DND-41 (cell line): ENCODE measurements at regions not wholly inside any gene's neighbourhood (a gene's known extent, or its start where the extent isn't known, plus 50 kb on each side); places are given as distances from the start of the nearest gene placed in this dataset.

Experiments
- ATAC-seq: fragments of 200-7000 bp; cut with Tn5 transposase; 3 replicates; pipeline ENCODE4 v1.9.1; 2021; ENCODE audit warnings: low read depth; ENCODE audit not compliant: insufficient read depth
- DNase-seq: peaks from one replicate; pipeline ENCODE4 v3.0.0-alpha.2; 2020
- H2AFZ ChIP-seq: 2 replicates; pipeline ENCODE4 v1.6.0; 2012; ENCODE audit warnings: low read depth, low read length
- H3K27ac ChIP-seq: 2 replicates; pipeline ENCODE4 v1.5.1; 2012; ENCODE audit warnings: low read length, inconsistent platforms
- H3K27me3 ChIP-seq: fragments of 200-600 bp; sonication (generic); 2 replicates; pipeline ENCODE4 v1.6.0; 2012; ENCODE audit warnings: low read length, mild to moderate bottlenecking, inconsistent platforms; ENCODE audit not compliant: insufficient read depth, poor library complexity
- H3K36me3 ChIP-seq: 2 replicates; pipeline ENCODE4 v1.5.1; 2012; ENCODE audit warnings: low read length, inconsistent platforms; ENCODE audit not compliant: insufficient read depth
- H3K4me1 ChIP-seq: 2 replicates; pipeline ENCODE4 v1.5.1; 2012; ENCODE audit warnings: mild to moderate bottlenecking, low read length; ENCODE audit not compliant: insufficient read depth
- H3K4me2 ChIP-seq: 2 replicates; pipeline ENCODE4 v1.6.0; 2012; ENCODE audit warnings: mild to moderate bottlenecking, moderate library complexity, low read length, inconsistent platforms; ENCODE audit not compliant: insufficient read depth
- H3K4me3 ChIP-seq, 2 experiments: fragments of 200-600 bp in 1 of 2; shearing (Covaris generic) in 1 of 2; 2 replicates each; pipeline ENCODE4 v1.5.1; 2012 to 2016; ENCODE audit warnings: inconsistent platforms in 2 of 2, low read length in 2 of 2, mild to moderate bottlenecking in 2 of 2, low read depth in 1 of 2, moderate library complexity in 1 of 2
- H3K79me2 ChIP-seq: 2 replicates; pipeline ENCODE4 v1.6.0; 2012; ENCODE audit warnings: low read length, inconsistent platforms; ENCODE audit not compliant: insufficient read depth
- H3K9ac ChIP-seq: 2 replicates; pipeline ENCODE4 v1.6.0; 2012; ENCODE audit warnings: low read depth, mild to moderate bottlenecking, inconsistent platforms, low read length, moderate library complexity
- H3K9me3 ChIP-seq: 2 replicates; pipeline ENCODE4 v1.5.1; 2012; ENCODE audit warnings: low read length, moderate library complexity, mild to moderate bottlenecking, inconsistent platforms; ENCODE audit not compliant: insufficient read depth, severe bottlenecking
- H4K20me1 ChIP-seq: 2 replicates; pipeline ENCODE4 v1.6.0; 2012; ENCODE audit warnings: low read length; ENCODE audit not compliant: insufficient read depth
- CTCF ChIP-seq: IDR thresholded peaks from 2 replicates; pipeline ENCODE4 v1.5.1; 2012; ENCODE audit warnings: borderline replicate concordance, low read length, moderate library complexity, mild to moderate bottlenecking; ENCODE audit not compliant: poor library complexity, severe bottlenecking; ENCODE audit errors: extremely low read depth
- EZH2 ChIP-seq: IDR thresholded peaks from 3 replicates; pipeline ENCODE4 v1.6.1; 2012; ENCODE audit warnings: borderline replicate concordance, low read depth, mild to moderate bottlenecking, moderate library complexity, low read length, inconsistent platforms; ENCODE audit not compliant: severe bottlenecking

GRCh38 chr13:73860501-73860900, 273.7 kb downstream of the KLF12 start:
- no peak for TF ChIP-seq CTCF
- no peak for TF ChIP-seq EZH2
- Histone ChIP-seq H3K79me2 (peaks cover 31% of the 10 kb centered on the region), H3K9me3 (no peaks in the 10 kb centered on the region), H3K27ac (no peak overlapping the region), H3K9ac (no peak overlapping the region), H3K27me3 (no peaks in the 10 kb centered on the region), H3K4me2 (no peak overlapping the region), H3K4me3 (no peak overlapping the region), H4K20me1 (0 out of 2 replicates have a peak, but pooled peaks cover 4% of the 10 kb centered on the region), H2AFZ (no peak overlapping the region), H3K36me3 (no peaks in the 10 kb centered on the region), H3K4me1 (no peaks in the 10 kb centered on the region)
- DNase-seq, result no peak
- ATAC-seq, result no peak

- H3K27me3 ChIP-seq, result no peaks in the 10 kb centered on the region
- 0 out of 2 replicates have a peak, but pooled peaks cover 4% of the 10 kb centered on the region for H4K20me1 ChIP-seq
- H3K79me2 ChIP-seq, result peaks cover 27% of the 10 kb centered on the region
- no peak for DNase-seq
- no peak overlapping the region for H3K4me2 ChIP-seq
- no peak for ATAC-seq
- H3K9ac ChIP-seq, result no peak overlapping the region
- TF ChIP-seq CTCF, result no peak
- no peak for TF ChIP-seq EZH2
- H3K27ac ChIP-seq, result no peak overlapping the region
- no peak overlapping the region for H2AFZ ChIP-seq
- no peak overlapping the region for H3K4me3 ChIP-seq
- H3K36me3 ChIP-seq, result no peaks in the 10 kb centered on the region
- no peaks in the 10 kb centered on the region for H3K9me3 ChIP-seq
- no peaks in the 10 kb centered on the region for H3K4me1 ChIP-seq
These were observed 274.4 kb downstream of the KLF12 start for GRCh38 chr13:73859841-73860240.

- H3K4me3 ChIP-seq, result no peak overlapping the region
- H3K36me3 ChIP-seq, result no peaks in the 10 kb centered on the region
- ATAC-seq (no peak), DNase-seq (no peak)
- TF ChIP-seq EZH2, result no peak
- no peak for TF ChIP-seq CTCF
- 0 out of 2 replicates have a peak, but pooled peaks cover 2% of the 10 kb centered on the region for H4K20me1 ChIP-seq
- peaks cover 20% of the 10 kb centered on the region for H3K79me2 ChIP-seq
- H3K4me1 ChIP-seq, result no peaks in the 10 kb centered on the region
- no peak overlapping the region for H2AFZ ChIP-seq
- H3K27me3 ChIP-seq, result no peaks in the 10 kb centered on the region
- no peak overlapping the region for H3K4me2 ChIP-seq
- no peaks in the 10 kb centered on the region for H3K9me3 ChIP-seq
- no peak overlapping the region for H3K9ac ChIP-seq
- no peak overlapping the region for H3K27ac ChIP-seq
These were observed 277.1 kb downstream of the KLF12 start for GRCh38 chr13:73857106-73857505.

- H3K27me3 ChIP-seq, result no peaks in the 10 kb centered on the region
- TF ChIP-seq CTCF (no peak), EZH2 (no peak)
- no peak overlapping the region for H3K27ac ChIP-seq
- H3K4me3 ChIP-seq, result no peak overlapping the region
- no peak overlapping the region for H2AFZ ChIP-seq
- H3K4me2 ChIP-seq, result no peak overlapping the region
- peaks cover 6% of the 10 kb centered on the region; the same call in 1 of the 2 replicates for H3K36me3 ChIP-seq
- H4K20me1 ChIP-seq, result no peaks in the 10 kb centered on the region
- H3K9ac ChIP-seq, result no peak overlapping the region
- H3K9me3 ChIP-seq, result no peaks in the 10 kb centered on the region
- ATAC-seq (no peak), DNase-seq (no peak)
- no peaks in the 10 kb centered on the region; the same call in 1 of the 2 replicates for H3K4me1 ChIP-seq
- H3K79me2 ChIP-seq, result peaks cover 32% of the 10 kb centered on the region
These were observed 283.1 kb downstream of the KLF12 start for GRCh38 chr13:73851104-73851503.
